ENCODE measurements at regions not wholly inside any gene's neighbourhood (a gene's known extent, or its start where the extent isn't known, plus 50 kb on each side); places are given as distances from the start of the nearest gene placed in this dataset.
"Not testable (repeated sequence)": the region's sequence is repeated elsewhere in the genome, so short reads cannot be mapped to it uniquely, and the experiment has no call there.

- not testable (repeated sequence) for ATAC-seq (ENCODE audit: low FRiP score in 2 of 2)
Observed at GRCh38 chr1:149157409-149157808, 54.1 kb upstream of the NBPF9 start.

GRCh38 chr1:149158308-149158707 lies 55.0 kb upstream of the NBPF9 start:
- not testable (repeated sequence) for H3K9me3 ChIP-seq; ATAC-seq (ENCODE audit: low FRiP score in 2 of 2); H3K27ac ChIP-seq; H3K36me3 ChIP-seq; H3K4me3 ChIP-seq; H3K27me3 ChIP-seq; DNase-seq; H3K4me1 ChIP-seq
- 5 to 21% methylated on average over 3 of the region's 3 CpGs for whole genome bisulfite sequencing, 2 donors

More at GRCh38 chr1:149157409-149157808, 54.1 kb upstream of the NBPF9 start:
- DNase-seq, H3K4me3 ChIP-seq, H3K27ac ChIP-seq, H3K9me3 ChIP-seq, H3K27me3 ChIP-seq, H3K4me1 ChIP-seq, H3K36me3 ChIP-seq: not testable (repeated sequence)
- WGBS, 2 donors: 78 to 79% methylated on average over 5 to 6 of the region's 7 CpGs

GRCh38 chr1:149163063-149163444 lies 59.7 kb upstream of the NBPF9 start:
- not testable (repeated sequence) for H3K36me3 ChIP-seq, H3K4me1 ChIP-seq, H3K4me3 ChIP-seq, H3K27ac ChIP-seq, DNase-seq, H3K9me3 ChIP-seq, H3K27me3 ChIP-seq
- 54% methylated on average over 2 of the region's 19 CpGs; no CpG with 5 or more reads in 1 of the 2 donors for WGBS, 2 donors
- ATAC-seq (ENCODE audit: low FRiP score in 2 of 2): peak; percentile 84 to 97

GRCh38 chr1:149174765-149175164 lies 71.4 kb upstream of the NBPF9 start:
- DNase-seq: peak in 1 of 2 donors; percentile 35
- not testable (repeated sequence) for H3K27me3 ChIP-seq; H3K4me1 ChIP-seq; H3K9me3 ChIP-seq; ATAC-seq (ENCODE audit: low FRiP score in 2 of 2); H3K36me3 ChIP-seq; H3K27ac ChIP-seq
- WGBS, 2 donors: 31% methylated on average over 3 of the region's 7 CpGs
- peak overlapping the region in 2 of 4 donors; percentile 18 to 36 for H3K4me3 ChIP-seq

GRCh38 chr1:149175812-149176211 lies 72.5 kb upstream of the NBPF9 start:
- TF ChIP-seq POLR2A (IDR thresholded peaks at IDR 0.05): peak in 1 of 4 donors; percentile 17
- not testable (repeated sequence) for H3K36me3 ChIP-seq; H3K4me1 ChIP-seq; H3K9me3 ChIP-seq; H3K27me3 ChIP-seq; ATAC-seq (ENCODE audit: low FRiP score in 2 of 2)
- WGBS, 2 donors: 0% methylated on average over 4 to 6 of the region's 21 CpGs
- DNase-seq: peak in 1 of 2 donors; percentile 21
- Histone ChIP-seq H3K27ac (peak overlapping the region in 3 of 4 donors; percentile 56 to 78 (median 65)), H3K4me3 (peak overlapping the region in 3 of 4 donors; percentile 42 to 53 (median 50))

GRCh38 chr1:149176453-149177316 lies 73.3 kb upstream of the NBPF9 start:
- DNase-seq: peak; percentile 47 to 90
- not testable (repeated sequence) for H3K4me1 ChIP-seq

GRCh38 chr1:149190742-149191141 lies 87.4 kb upstream of the NBPF9 start:
- H3K27ac ChIP-seq; DNase-seq; H3K4me3 ChIP-seq; ATAC-seq (ENCODE audit: low FRiP score in 2 of 2); H3K4me1 ChIP-seq; H3K9me3 ChIP-seq; H3K27me3 ChIP-seq; H3K36me3 ChIP-seq: not testable (repeated sequence)
- 61 to 82% methylated on average over 2 of the region's 2 CpGs for WGBS, 2 donors

More at GRCh38 chr1:149176453-149177316, 73.3 kb upstream of the NBPF9 start:
- Histone ChIP-seq H3K4me3 (peak overlapping the region; percentile 52 to 59 (median 56)), H3K27ac (peak overlapping the region; percentile 86 to 92 (median 89))
- TF ChIP-seq POLR2AphosphoS5 (IDR thresholded peaks at IDR 0.05): peak; percentile 31 to 60
- TF ChIP-seq POLR2A (IDR thresholded peaks at IDR 0.05): peak in 3 of 4 donors; percentile 11 to 68 (median 51)
- WGBS, 2 donors: 0% methylated on average over 1 to 5 of the region's 68 CpGs
- H3K27me3 ChIP-seq; H3K36me3 ChIP-seq; H3K9me3 ChIP-seq; ATAC-seq (ENCODE audit: low FRiP score in 2 of 2): not testable (repeated sequence)

- 100% methylated on average over 1 of the region's 1 CpG for WGBS, 2 donors
- H3K9me3 ChIP-seq; H3K4me3 ChIP-seq; H3K36me3 ChIP-seq; H3K4me1 ChIP-seq; H3K27ac ChIP-seq; DNase-seq; ATAC-seq (ENCODE audit: low FRiP score in 2 of 2); H3K27me3 ChIP-seq: not testable (repeated sequence)
Observed at GRCh38 chr1:149196651-149197050, 93.3 kb upstream of the NBPF9 start.

GRCh38 chr1:149200567-149200966 lies 97.2 kb upstream of the NBPF9 start:
- H3K36me3 ChIP-seq, DNase-seq, H3K4me3 ChIP-seq, H3K27me3 ChIP-seq, H3K9me3 ChIP-seq, H3K27ac ChIP-seq, H3K4me1 ChIP-seq: not testable (repeated sequence)
- peak in 1 of 2 donors; percentile 41 for ATAC-seq (ENCODE audit: low FRiP score in 2 of 2)
- 48 to 53% methylated on average over 1 of the region's 1 CpG for WGBS, 2 donors

- not testable (repeated sequence) for H3K4me1 ChIP-seq; H3K9me3 ChIP-seq; H3K4me3 ChIP-seq; DNase-seq; H3K27me3 ChIP-seq; H3K36me3 ChIP-seq; H3K27ac ChIP-seq; ATAC-seq (ENCODE audit: low FRiP score in 2 of 2)
- WGBS, 2 donors: 86% methylated on average over 1 of the region's 1 CpG; no CpG with 5 or more reads in 1 of the 2 donors
Observed at GRCh38 chr1:149202283-149202682, 98.9 kb upstream of the NBPF9 start.

GRCh38 chr1:149204396-149204795 lies 101.0 kb upstream of the NBPF9 start:
- not testable (repeated sequence) for H3K36me3 ChIP-seq; ATAC-seq (ENCODE audit: low FRiP score in 2 of 2); H3K4me1 ChIP-seq; H3K9me3 ChIP-seq; H3K4me3 ChIP-seq; H3K27me3 ChIP-seq; H3K27ac ChIP-seq; DNase-seq
- 44 to 49% methylated on average over 2 of the region's 2 CpGs for whole genome bisulfite sequencing, 2 donors

GRCh38 chr1:149208836-149209235 lies 105.5 kb upstream of the NBPF9 start:
- no CpG with 5 or more reads among the region's 1 CpG for WGBS, 2 donors
- H3K36me3 ChIP-seq; H3K9me3 ChIP-seq; H3K27me3 ChIP-seq; H3K4me1 ChIP-seq; H3K4me3 ChIP-seq; ATAC-seq (ENCODE audit: low FRiP score in 2 of 2); DNase-seq; H3K27ac ChIP-seq: not testable (repeated sequence)

- H3K9me3 ChIP-seq; DNase-seq; H3K4me3 ChIP-seq; H3K27ac ChIP-seq; H3K4me1 ChIP-seq; ATAC-seq (ENCODE audit: low FRiP score in 2 of 2); H3K27me3 ChIP-seq; H3K36me3 ChIP-seq: not testable (repeated sequence)
- 93 to 96% methylated on average over 1 of the region's 5 CpGs for WGBS, 2 donors
Observed at GRCh38 chr1:149211757-149212420, 108.5 kb upstream of the NBPF9 start.
